Fibroblast of peridontal ligament (primary cell): ENCODE measurements at regions not wholly inside any gene's neighbourhood (a gene's known extent, or its start where the extent isn't known, plus 50 kb on each side); places are given as distances from the start of the nearest gene placed in this dataset.
A peak's percentile ranks its signal among the peaks of the same experiment; 100 is the strongest.

Experiments used
- DNase-seq: peaks from one replicate; pipeline ENCODE4 v3.0.0-alpha.2; 2010; ENCODE audit errors: extremely low read depth

- DNase-seq = no peak
Observed at GRCh38 chr7:35536396-35536826, 158.5 kb downstream of the HERPUD2 start.

- no peak for DNase-seq
Observed at GRCh38 chr7:35533902-35534301, 161.0 kb downstream of the HERPUD2 start.

DNA sequence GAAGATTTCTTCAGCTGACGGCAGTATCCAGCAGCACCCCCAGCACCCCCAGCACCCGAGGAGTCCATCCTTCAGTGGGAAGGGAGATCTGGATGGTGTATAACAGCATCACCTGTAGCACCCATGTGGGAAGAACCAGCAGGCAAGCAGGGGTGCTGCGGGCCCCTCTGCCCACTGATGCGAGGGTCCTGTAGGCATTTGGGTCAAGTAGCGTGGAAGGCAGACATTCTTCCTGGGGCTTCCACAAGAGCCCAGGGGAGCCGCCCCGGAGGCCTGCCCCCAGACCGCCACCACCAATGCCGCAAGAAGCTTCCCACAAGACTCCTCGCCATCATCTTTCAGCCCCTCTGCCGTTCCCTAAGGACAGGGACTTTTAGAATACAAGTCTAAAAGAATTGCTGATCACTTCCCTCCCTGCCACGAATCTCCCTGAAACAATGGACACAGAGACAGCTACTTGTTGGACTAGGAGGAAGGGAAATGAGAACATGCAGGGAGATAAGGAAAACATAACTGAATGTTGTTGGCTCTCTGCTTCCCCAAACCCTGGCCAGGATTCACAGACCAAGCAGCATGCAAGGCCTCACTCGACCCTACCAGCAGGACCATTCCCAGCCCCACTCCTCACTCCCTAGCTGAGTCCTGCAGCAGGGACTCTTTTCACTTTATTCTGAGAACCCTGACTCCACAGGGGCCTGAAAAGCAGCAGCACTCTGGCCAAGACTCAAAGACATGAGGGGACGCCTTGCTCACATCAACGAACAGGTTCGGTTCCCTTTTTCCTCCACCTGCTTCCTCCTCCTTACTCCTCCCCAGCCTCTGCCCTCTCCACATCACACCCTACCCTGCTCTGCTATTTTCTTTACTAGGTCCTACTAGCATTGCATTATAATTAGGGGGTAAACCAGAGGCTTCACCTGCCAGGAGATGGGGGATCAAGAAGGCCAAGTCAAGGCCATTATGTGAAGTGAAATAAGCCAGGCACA, 164.5 kb downstream of the HERPUD2 start:
- no peak for DNase-seq

DNA sequence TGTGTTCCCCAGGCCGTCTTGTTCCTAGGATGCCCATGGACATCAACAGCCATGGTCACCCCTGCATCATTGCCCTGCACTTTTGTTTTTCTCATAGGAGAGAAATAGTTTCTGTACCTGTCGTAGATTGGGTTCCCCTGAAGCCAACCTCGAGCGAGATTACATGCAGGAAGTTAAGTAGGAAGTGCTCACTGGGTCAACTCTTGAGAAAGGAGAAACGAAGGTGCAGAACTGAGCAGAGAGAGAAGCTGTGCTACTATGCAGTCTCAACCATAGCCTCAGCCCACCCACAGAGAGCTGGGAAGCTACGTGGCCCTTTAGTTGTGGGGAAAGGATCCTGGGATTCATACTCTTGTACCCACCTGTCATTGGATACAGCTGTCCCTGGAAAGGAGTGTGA, 165.2 kb downstream of the HERPUD2 start:
- DNase-seq = no peak

GRCh38 chr7:35528381-35528977, 166.5 kb downstream of the HERPUD2 start:
- DNase-seq = no peak

GRCh38 chr7:35526645-35527044, 168.3 kb downstream of the HERPUD2 start:
- DNase-seq = no peak

GRCh38 chr7:35524112-35524804, 170.7 kb downstream of the HERPUD2 start:
- DNase-seq = no peak

GRCh38 chr7:35523292-35523691, 171.6 kb downstream of the HERPUD2 start:
- DNase-seq = no peak

- DNase-seq = no peak
Observed at GRCh38 chr7:35522697-35523096, 172.2 kb downstream of the HERPUD2 start.

DNA sequence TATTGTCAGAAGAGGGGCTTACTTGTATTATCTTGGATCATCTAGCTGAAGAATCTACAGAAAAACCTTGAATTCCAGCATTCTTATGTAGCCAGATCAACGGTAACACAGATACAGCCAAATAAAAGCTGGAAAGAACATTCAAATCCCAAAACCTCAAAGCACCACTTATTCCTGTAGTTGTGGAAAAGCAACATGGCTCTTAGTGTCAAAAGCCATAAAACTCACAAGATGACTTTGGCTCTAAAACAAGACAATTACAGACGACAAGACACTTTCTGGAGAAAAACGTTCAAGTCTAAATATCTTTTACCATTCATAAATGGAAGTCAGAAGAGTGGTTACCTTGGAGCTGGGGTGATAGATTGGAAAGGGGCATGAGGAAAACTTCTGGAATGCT, 173.0 kb downstream of the HERPUD2 start:
- DNase-seq = no peak

DNA sequence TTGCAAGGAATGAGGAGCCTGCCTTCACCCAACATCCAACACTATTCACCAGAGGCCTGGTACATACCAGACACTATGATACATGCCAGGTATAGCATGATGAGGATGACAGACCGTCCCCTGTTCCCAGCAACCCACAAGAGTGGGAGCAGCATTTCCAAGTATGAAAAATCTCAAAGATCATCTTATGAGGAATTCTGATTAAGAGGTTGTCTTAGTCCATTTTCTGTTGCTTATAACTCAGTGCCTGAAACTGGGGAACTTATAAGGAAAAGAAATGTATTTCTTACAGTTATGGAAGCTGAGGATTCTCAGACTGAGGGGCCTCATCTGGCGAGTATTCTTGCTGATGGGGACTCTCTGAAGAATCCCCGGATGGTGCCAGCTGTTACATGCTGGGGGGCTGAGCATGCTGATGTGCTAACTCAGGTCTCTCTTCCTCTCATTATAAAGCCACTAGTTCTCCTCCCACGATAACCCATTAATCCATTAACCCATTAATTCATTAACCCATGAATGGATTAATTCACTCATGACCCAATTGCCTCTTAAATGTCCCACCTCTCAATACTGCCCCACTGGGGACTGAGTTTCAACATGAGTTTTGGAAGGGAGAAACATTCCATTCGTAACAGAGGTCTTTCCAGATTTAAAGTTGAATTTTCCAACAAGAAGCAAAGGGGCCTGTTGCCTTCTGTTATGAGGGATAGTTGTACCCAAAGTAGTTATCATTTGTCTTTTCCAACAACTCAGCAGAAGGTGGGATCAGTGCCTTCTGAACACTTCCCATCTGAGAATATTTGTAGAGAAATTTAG, 173.9 kb downstream of the HERPUD2 start:
- no peak for DNase-seq

DNA sequence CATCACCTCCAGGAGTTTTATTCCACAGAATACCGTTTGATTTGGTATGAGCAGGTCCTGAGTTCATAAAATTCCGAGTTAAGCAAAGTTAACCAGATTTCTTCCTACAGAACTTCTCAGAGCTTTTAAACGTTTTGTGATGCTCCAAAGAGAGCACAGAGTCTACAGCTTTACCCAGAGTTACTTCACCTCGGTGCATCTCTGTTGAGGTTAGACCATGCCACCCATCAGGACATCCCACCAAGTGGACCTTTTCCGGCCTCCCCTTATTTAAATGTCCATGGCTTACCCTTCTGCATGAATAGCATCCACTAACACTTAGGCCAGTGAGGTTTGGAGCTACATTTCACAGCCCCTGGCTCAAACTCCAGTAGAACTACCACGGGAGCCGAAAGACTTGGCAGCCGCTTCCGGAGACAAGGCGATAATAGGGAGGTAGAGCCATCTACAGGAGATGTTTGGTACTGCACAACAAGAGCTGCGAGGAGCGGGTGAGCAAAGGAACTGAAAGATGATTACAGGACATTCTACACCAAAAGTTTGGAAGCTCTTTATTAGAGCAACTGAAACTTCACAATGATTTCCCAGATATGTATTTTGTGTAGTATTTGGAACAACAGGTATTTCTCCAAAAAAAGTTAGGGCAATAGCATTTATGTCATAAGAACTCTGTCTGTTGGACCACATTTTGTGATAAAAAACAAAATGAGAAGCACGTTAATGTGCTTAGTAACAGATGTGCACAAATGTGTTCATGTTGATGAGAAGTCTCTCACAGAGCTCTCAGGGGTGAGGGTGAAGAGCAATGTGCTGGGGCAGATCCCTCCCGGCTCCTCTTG, 174.7 kb downstream of the HERPUD2 start:
- peak; percentile 64 for DNase-seq

- DNase-seq = no peak
Observed at GRCh38 chr7:35518767-35519166, 176.2 kb downstream of the HERPUD2 start.

- no peak for DNase-seq
Observed at GRCh38 chr7:35516498-35516897, 178.4 kb downstream of the HERPUD2 start.

DNA sequence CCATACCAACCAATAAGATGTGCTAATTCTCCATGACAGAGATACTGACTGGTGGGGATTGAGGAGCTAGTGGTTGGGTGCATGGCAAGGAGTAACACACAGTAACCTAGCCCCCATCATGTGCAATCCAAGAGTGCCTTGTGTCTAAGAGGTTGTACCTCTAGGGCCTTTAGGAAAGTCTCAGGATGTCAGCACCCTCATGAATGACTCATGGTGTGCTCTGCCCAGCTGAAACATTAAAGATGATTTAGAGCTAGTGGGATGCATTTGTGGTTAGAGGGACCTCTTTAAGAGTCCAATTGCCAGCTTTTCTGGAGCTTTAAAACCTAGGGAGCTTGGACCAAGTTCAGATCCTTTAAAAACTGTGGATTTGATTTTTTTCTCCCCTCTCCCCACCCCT, 181.1 kb downstream of the HERPUD2 start:
- DNase-seq = no peak

DNA sequence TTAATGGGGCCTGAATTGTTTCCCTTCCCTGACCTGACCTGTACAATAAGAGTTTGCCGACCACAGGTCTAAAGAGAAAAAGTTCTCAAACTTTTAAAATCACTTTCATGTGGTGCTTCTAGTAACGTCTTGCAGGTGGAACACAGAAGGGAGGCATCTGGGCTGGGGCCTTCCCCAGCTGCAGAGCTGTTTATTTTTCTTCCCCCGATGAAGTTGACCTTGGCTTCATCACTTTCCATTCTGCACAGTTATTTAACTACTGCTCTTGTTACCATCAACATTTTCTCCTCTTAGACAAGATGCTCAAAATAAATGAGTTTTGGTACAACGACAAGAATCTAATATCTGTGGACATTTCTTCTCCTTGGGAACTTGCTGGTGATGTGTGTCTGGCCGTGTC, 181.7 kb downstream of the HERPUD2 start:
- no peak for DNase-seq

DNA sequence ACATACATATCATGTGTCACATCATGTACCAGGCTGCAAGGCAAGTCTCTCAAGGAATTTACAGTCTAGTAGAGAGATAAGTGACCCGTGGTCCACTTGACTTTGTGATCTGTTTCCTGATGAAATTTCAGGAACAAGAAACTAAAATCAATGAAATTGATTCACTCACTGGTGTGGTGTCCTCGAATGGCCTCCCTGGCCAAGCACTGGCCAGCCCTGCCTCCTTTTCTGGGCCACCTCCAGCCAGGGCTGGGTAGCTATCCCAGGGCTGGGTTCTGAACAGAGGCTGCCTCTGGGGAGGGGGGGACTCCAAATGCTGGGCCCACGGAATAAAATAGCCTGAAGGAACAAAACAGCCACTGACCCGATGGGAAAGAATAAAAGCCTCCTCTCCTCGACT, 182.2 kb downstream of the HERPUD2 start:
- no peak for DNase-seq

GRCh38 chr7:35508623-35509400, 186.1 kb downstream of the HERPUD2 start:
- DNase-seq = no peak

- DNase-seq = no peak
Observed at GRCh38 chr7:35505066-35505465, 189.9 kb downstream of the HERPUD2 start.

DNA sequence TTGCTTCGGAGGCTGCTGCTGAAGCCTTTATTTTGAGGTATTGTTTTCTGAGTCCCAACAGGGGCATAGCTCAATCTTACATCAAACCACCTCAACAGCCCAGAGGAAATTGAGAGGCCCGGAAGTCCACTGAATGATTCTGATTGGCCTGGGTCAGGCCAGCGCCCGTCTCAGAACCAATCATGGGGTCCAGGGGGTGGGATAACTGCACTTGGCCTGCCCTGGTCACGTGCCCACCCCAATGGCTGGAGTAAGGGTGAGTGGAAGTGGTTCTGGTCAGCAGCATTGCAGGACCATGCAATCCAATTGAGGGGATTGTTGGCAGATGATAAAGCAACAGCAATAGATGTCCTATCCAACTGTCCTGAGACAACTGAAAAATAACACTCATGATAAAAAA, 190.6 kb downstream of the HERPUD2 start:
- no peak for DNase-seq
